ENCODE measurements at regions not wholly inside any gene's neighbourhood (a gene's known extent, or its start where the extent isn't known, plus 50 kb on each side); places are given as distances from the start of the nearest gene placed in this dataset.

DNA sequence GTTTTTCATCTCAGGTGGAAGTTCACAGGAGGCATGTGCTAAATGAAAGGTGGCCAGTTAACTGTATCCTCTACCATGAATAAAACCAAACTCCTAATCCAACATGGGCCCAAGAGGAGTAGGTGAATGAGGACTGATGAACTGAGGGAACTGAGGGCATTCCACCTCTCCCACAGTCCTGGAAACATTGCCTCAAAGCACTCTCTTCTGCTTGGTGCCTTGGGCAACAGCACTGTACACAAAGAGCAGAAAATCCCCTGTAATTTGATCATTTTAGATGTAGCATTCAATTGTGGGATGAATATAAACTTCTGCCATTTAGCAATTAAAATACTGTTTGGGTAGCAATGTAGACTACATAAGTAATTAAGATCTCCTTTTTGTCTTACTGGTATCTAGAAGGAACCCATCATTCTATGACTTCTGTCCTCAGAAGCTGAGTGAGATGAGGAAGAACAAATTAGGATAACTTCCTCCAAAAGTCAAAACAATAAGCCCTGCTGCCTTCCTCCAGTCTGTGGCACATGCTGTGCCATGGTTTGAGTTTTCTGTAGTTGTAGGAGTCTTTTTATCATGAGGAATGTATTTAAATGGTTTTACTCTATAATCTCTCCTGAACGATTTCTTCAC lies 86.7 kb upstream of the ZEB2 start:
- Histone ChIP-seq H3F3A (ENCODE audit: low read length, unreplicated experiment) (no peaks in the 10 kb centered on the region), H3K4me2 (ENCODE audit: low read length) (no peak overlapping the region), H3K27ac (ENCODE audit: low read length) (no peak overlapping the region), H3K4me3 (ENCODE audit: low read length) (no peak overlapping the region), H3K79me2 (ENCODE audit: low read length) (no peaks in the 10 kb centered on the region), H2AFZ (ENCODE audit: low read length) (no peak overlapping the region), H4K20me1 (ENCODE audit: low read length) (no peaks in the 10 kb centered on the region), H3K27me3 (ENCODE audit: low read length) (no peaks in the 10 kb centered on the region), H3K9me3 (ENCODE audit: low read length) (no peaks in the 10 kb centered on the region), H3K36me3 (ENCODE audit: low read depth, low read length) (no peaks in the 10 kb centered on the region), H3K9me2 (replicated peaks; ENCODE audit: low read length) (no peaks in the 10 kb centered on the region), H3K4me1 (ENCODE audit: insufficient read depth, low read length) (peaks cover 4% of the 10 kb centered on the region; the same call in 1 of the 2 replicates), H3K9ac (ENCODE audit: low read length) (no peak overlapping the region)
- TF ChIP-seq EZH2phosphoT487 (IDR thresholded peaks at IDR 0.05; ENCODE audit: borderline replicate concordance, low read length), result no peak
- TF ChIP-seq EZH2 (IDR thresholded peaks at IDR 0.05; ENCODE audit: low read length, unreplicated experiment), result no peak
- no peak for TF ChIP-seq CTCF (conservative IDR thresholded peaks at IDR 0.05; ENCODE audit: low read depth, low read length)
- ATAC-seq (no peak), DNase-seq (no peak)
- no TSS peak for BruUV-seq (replicated peaks)
- intact Hi-C loops (cut with micrococcal nuclease), result no loop called here
- ChIA-PET POLR2A (ENCODE audit: unreplicated experiment) (no interaction called here), CTCF (no interaction called here)

GRCh38 chr2:144605231-144605840 lies 85.4 kb upstream of the ZEB2 start:
- DNase-seq (no peak), ATAC-seq (no peak)
- Histone ChIP-seq H3K9me3 (ENCODE audit: low read length) (no peaks in the 10 kb centered on the region), H3K27ac (ENCODE audit: low read length) (no peak overlapping the region), H3K79me2 (ENCODE audit: low read length) (no peaks in the 10 kb centered on the region), H3K27me3 (ENCODE audit: low read length) (no peaks in the 10 kb centered on the region), H3K4me2 (ENCODE audit: low read length) (no peak overlapping the region), H3F3A (ENCODE audit: low read length, unreplicated experiment) (no peaks in the 10 kb centered on the region), H3K9me2 (replicated peaks; ENCODE audit: low read length) (no peaks in the 10 kb centered on the region), H3K36me3 (ENCODE audit: low read depth, low read length) (no peaks in the 10 kb centered on the region), H3K4me1 (ENCODE audit: insufficient read depth, low read length) (no peaks in the 10 kb centered on the region), H3K9ac (ENCODE audit: low read length) (no peak overlapping the region), H4K20me1 (ENCODE audit: low read length) (no peaks in the 10 kb centered on the region), H2AFZ (ENCODE audit: low read length) (no peak overlapping the region), H3K4me3 (ENCODE audit: low read length) (no peak overlapping the region)
- intact Hi-C loops (cut with micrococcal nuclease), result no loop called here
- no TSS peak for BruUV-seq (replicated peaks)
- CTCF ChIA-PET, result no interaction called here
- POLR2A ChIA-PET (ENCODE audit: unreplicated experiment), result no interaction called here
- TF ChIP-seq EZH2 (IDR thresholded peaks at IDR 0.05; ENCODE audit: low read length, unreplicated experiment) (no peak), EZH2phosphoT487 (IDR thresholded peaks at IDR 0.05; ENCODE audit: borderline replicate concordance, low read length) (no peak), CTCF (conservative IDR thresholded peaks at IDR 0.05; ENCODE audit: low read depth, low read length) (no peak)

- Histone ChIP-seq H3K27ac (ENCODE audit: low read length) (no peak overlapping the region), H4K20me1 (ENCODE audit: low read length) (no peaks in the 10 kb centered on the region), H3K9me3 (ENCODE audit: low read length) (no peaks in the 10 kb centered on the region), H2AFZ (ENCODE audit: low read length) (no peak overlapping the region), H3K4me3 (ENCODE audit: low read length) (no peak overlapping the region), H3K36me3 (ENCODE audit: low read depth, low read length) (no peaks in the 10 kb centered on the region), H3K4me2 (ENCODE audit: low read length) (no peak overlapping the region), H3K79me2 (ENCODE audit: low read length) (no peaks in the 10 kb centered on the region), H3K4me1 (ENCODE audit: insufficient read depth, low read length) (no peaks in the 10 kb centered on the region), H3K9ac (ENCODE audit: low read length) (no peak overlapping the region), H3K9me2 (replicated peaks; ENCODE audit: low read length) (0 out of 2 replicates have a peak, but pooled peaks cover 3% of the 10 kb centered on the region), H3F3A (ENCODE audit: low read length, unreplicated experiment) (no peaks in the 10 kb centered on the region), H3K27me3 (ENCODE audit: low read length) (no peaks in the 10 kb centered on the region)
- no peak for TF ChIP-seq EZH2 (IDR thresholded peaks at IDR 0.05; ENCODE audit: low read length, unreplicated experiment)
- ATAC-seq (no peak), DNase-seq (no peak)
- ChIA-PET CTCF (no interaction called here), POLR2A (ENCODE audit: unreplicated experiment) (no interaction called here)
- intact Hi-C loops (cut with micrococcal nuclease), result no loop called here
- BruUV-seq (replicated peaks), result no TSS peak
Observed at GRCh38 chr2:144603334-144603733, 83.4 kb upstream of the ZEB2 start.

Data from PC-3 (cell line).